HG02870 (cell line): ENCODE measurements at regions not wholly inside any gene's neighbourhood (a gene's known extent, or its start where the extent isn't known, plus 50 kb on each side); places are given as distances from the start of the nearest gene placed in this dataset.
"Not testable (repeated sequence)": the region's sequence is repeated elsewhere in the genome, so short reads cannot be mapped to it uniquely, and the experiment has no call there.

ENCODE experiments used
- ATAC-seq: cut with Tn5 transposase; IDR thresholded peaks from one replicate; pipeline ENCODE4 v1.9.1; 2021; ENCODE audit warnings: mild to moderate bottlenecking, moderate library complexity; ENCODE audit not compliant: unreplicated experiment

GRCh38 chr10:130497056-130498010, 361.1 kb downstream of the GLRX3 start:
- ATAC-seq, result no peak

- ATAC-seq, result no peak
Measured at GRCh38 chr10:130498042-130498441, 361.9 kb downstream of the GLRX3 start.

- no peak for ATAC-seq
Measured at GRCh38 chr10:130498934-130499333, 362.7 kb downstream of the GLRX3 start.

DNA sequence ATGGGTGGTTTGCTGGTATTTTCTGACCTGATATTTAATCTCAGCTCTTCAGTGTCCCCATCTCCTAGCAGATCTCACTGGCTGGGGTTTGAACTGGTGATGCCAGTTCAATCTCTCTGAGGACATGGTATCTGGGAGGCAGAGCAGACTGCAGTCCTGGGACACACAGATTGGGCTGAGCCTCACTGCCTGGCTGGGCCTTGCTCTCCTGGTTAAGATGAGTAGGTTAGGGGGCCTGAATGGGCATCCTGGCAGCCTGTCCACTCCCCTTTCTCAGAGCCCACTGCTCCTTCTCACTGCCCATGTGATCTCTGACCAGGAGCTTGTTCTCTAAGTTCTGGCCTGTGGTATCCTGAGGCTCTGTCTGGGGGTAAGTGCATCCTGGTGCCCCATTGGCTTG, 363.4 kb downstream of the GLRX3 start:
- no peak for ATAC-seq

DNA sequence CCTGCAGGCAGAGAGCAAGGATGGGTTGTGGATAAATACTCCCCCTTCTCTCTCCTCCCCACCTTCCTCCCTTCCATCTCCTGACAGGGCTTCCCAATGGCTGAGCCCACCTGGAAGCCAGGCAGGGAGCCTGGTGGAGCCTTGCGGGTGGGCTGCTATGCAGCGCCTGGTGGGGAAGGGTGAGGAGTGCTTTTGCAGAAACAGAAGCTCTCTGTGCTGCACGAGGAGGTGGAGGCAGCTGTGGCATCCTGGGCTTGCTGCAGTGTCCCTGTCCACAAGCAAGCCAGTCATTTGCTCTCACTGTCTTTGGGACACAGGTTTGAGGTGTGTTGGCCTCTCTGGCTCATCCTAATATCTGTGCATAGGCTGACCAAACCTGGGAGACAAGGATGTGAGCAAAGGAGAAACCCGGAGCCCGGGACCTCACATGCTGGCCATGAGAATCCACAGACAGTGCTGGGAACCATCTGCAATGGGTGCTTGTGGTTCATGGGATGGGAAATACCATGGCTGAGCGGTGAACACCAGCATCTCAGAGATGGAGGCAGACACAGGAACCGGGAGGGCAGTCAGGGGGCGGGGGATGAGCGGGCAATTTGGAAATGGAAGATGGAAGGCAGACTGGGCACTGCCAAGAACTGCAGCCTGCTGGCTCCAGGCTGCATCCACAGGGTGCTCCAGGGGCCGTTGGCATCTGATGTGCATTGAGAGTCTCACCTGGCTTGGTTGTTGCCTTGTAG, 364.2 kb downstream of the GLRX3 start:
- no peak for ATAC-seq

GRCh38 chr10:130507461-130507860, 371.3 kb downstream of the GLRX3 start:
- no peak for ATAC-seq

DNA sequence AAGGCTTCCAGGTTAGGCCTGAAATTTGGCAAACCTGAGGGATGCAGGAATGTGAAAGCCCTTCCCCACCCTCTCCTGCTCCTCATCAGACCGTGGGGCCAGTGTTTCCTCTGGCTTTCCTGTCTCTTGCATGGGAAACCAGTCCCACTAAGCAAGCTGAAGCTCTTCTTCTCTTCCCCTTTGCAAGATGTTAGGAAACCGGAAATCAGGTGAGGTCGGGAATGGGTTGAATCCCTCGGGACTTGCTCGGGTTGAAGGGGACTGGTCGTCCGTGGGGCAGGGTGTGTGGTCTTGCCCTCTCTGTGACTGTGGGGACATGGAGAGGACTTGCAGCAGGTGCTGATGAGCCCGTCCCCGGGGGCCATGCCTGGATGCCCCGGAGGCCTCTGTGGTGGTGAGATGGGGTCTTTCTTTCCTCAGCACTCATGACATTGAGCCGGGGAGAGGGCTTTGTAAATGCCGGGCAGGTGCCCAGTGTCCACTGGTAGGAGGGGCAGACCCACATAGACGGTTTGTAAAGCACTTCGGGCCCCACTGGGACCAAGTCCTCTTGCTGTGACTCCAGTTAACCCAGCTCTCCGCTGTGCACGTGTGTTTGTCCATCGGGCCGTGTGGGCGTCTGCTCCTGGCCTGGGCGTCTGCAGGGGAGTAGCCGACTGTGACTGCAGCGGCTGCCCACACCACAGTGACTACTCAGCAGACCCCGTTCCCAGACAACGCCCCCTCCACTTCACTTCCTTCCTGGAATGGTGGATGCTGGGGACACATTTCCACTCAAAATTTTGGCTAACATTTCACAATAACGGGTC, 373.9 kb downstream of the GLRX3 start:
- ATAC-seq, result no peak

DNA sequence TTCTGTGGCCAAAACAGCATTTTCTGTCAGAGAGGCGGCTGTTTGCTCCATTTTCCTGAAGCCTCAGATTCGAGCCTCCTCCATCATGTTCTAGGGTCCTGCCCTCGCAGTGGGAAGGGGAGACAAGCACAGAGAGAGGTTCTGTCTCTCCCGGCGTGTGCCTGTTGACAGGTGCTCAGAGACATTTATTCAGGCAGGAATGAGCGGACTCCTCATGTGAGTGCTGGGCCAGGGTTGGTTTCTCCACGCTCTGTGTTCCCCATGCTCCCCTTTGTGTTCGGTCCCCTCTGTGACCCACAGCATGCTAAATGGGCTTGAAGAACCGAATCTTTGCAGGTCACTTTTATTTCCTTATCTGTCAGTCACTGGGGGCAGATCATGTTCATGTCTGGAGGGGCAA, 374.6 kb downstream of the GLRX3 start:
- ATAC-seq, result no peak

DNA sequence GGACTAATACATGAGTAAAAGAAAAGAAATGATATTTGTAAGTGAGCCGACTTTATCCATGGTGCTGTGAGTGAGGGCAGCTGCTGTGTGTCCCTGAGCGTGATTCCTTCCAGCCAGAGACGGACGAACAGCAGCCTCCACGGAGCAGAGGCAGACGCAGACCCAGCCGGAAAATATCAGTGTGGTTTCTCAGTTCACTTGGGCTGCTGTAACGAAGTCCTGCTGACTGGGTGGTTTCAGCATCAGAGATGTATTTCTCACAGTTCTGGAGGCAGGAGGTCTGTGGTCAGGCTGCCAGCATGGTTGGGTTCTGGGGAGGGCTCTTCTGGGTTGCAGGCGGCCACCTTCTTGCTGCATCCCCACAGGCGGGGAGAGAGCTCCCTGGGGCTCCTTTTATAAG, 375.6 kb downstream of the GLRX3 start:
- no peak for ATAC-seq

DNA sequence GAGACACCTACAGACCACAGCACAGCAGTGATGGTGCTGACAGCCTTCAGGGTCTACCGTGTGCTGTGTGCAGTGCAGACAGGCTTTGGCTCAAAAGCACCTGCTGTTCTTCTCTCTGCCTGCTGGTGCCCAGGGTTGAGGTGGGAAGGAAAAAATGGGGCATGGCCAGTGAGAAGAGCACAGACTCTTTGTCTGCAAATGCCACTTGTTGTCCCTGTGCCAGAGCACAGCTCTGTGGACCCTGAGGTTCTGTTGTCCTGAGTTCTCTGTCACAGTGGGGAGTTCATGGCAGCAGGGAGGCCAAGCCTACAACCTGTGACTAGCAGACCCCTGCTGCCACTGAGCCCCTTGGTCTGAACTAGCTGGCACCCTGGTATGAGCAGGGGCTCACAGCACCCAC, 376.7 kb downstream of the GLRX3 start:
- ATAC-seq, result no peak

GRCh38 chr10:130513686-130514476, 377.7 kb downstream of the GLRX3 start:
- ATAC-seq, result no peak

GRCh38 chr10:130515670-130516069, 379.5 kb downstream of the GLRX3 start:
- ATAC-seq, result no peak

GRCh38 chr10:130516141-130516735, 380.0 kb downstream of the GLRX3 start:
- ATAC-seq, result no peak

GRCh38 chr10:130518921-130519320, 382.7 kb downstream of the GLRX3 start:
- not testable (repeated sequence) for ATAC-seq

DNA sequence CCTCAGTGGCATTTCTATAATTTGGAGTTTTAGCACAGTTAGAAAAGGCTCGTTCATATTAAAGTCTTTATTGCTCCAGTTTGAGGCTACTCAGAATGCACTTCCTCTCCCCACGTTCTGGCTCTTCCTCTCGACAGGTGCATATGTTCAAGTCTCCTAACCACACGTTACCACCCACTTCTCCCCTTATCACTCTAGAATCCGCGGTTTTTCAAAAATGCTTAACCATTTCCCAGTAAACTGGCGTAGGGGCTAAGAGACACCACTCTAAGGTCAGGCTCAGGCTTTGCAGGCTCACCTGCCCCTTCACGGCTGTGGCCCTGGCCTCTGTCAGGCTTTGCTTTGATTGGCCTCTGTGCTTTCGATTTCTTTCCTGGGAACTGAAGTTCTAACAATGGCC, 383.6 kb downstream of the GLRX3 start:
- no peak for ATAC-seq

- no peak for ATAC-seq
Measured at GRCh38 chr10:130531312-130531711, 395.1 kb downstream of the GLRX3 start.

GRCh38 chr10:130541090-130541489, 404.9 kb downstream of the GLRX3 start:
- ATAC-seq, result no peak

- ATAC-seq, result no peak
Measured at GRCh38 chr10:130542761-130543160, 406.6 kb downstream of the GLRX3 start.

- no peak for ATAC-seq
Measured at GRCh38 chr10:130543794-130544193, 407.6 kb downstream of the GLRX3 start.

DNA sequence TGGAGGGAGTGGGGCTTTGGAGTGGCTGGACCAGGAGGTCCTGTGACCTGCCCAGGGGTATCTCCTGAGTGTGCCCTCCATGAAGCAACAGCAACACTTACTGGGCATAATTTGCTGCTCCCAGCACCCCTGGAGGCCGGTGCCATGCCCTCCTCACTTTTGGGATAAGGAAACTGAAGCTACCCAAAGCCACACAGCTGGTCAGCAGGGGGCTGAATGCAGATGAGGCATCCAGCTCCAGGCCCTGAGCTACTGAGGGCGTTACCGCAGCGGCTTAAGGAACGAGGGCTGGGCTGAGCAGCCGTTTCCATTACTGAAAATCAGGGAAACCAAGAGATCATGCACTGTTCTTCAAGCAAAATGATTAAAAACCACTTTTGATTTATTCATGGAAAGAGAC, 408.9 kb downstream of the GLRX3 start:
- no peak for ATAC-seq
